SK-MEL-5 (cell line): ENCODE measurements at regions not wholly inside any gene's neighbourhood (a gene's known extent, or its start where the extent isn't known, plus 50 kb on each side); places are given as distances from the start of the nearest gene placed in this dataset.
"Not testable (repeated sequence)": the region's sequence is repeated elsewhere in the genome, so short reads cannot be mapped to it uniquely, and the experiment has no call there.

Source experiments
- DNase-seq: peaks from one replicate; pipeline ENCODE4 v3.0.0-alpha.2; 2016; ENCODE audit warnings: low read depth, low spot score
- in situ Hi-C: cut with HindIII; loops from 2 replicates; pipeline ENCODE4 v1.10.0; 2016; ENCODE audit warnings: low sequenced_read_pairs, high pct_unique_total_duplicates, low pct_unique_long_range_greater_than_20kb

GRCh38 chr7:91790646-91791045, 89.9 kb downstream of the MTERF1 start:
- in situ Hi-C loops: not testable (repeated sequence)

GRCh38 chr7:91796122-91796521, 84.4 kb downstream of the MTERF1 start:
- DNase-seq: no peak
- in situ Hi-C loops: no loop called here

More at GRCh38 chr7:91790646-91791045, 89.9 kb downstream of the MTERF1 start:
- DNase-seq: not testable (repeated sequence)

GRCh38 chr7:91798425-91798824, 82.1 kb downstream of the MTERF1 start:
- in situ Hi-C loops: no loop called here
- DNase-seq: no peak

GRCh38 chr7:91800389-91800788, 80.1 kb downstream of the MTERF1 start:
- no peak for DNase-seq
- in situ Hi-C loops: no loop called here

- DNase-seq: no peak
- in situ Hi-C loops: no loop called here
Measured at GRCh38 chr7:91801331-91801983, 79.0 kb downstream of the MTERF1 start.

GRCh38 chr7:91811236-91811635, 69.3 kb downstream of the MTERF1 start:
- in situ Hi-C loops: no loop called here
- DNase-seq: no peak

- DNase-seq: no peak
- in situ Hi-C loops: no loop called here
Measured at GRCh38 chr7:91811641-91812040, 68.9 kb downstream of the MTERF1 start.

GRCh38 chr7:91812388-91812787, 68.1 kb downstream of the MTERF1 start:
- in situ Hi-C loops: no loop called here

GRCh38 chr7:91814189-91814588, 66.3 kb downstream of the MTERF1 start:
- no peak for DNase-seq
- in situ Hi-C loops: no loop called here

More at GRCh38 chr7:91812388-91812787, 68.1 kb downstream of the MTERF1 start:
- no peak for DNase-seq
